ENCODE measurements at regions not wholly inside any gene's neighbourhood (a gene's known extent, or its start where the extent isn't known, plus 50 kb on each side); places are given as distances from the start of the nearest gene placed in this dataset.

GRCh38 chr13:62997696-62998095, 1582.0 kb upstream of the PCDH20 start:
- TF ChIP-seq CTCF (conservative IDR thresholded peaks at IDR 0.05): no peak
- no peak overlapping the region for H3K27ac ChIP-seq

GRCh38 chr13:62997038-62997599, 1581.5 kb upstream of the PCDH20 start:
- H3K27ac ChIP-seq: no peak overlapping the region
- TF ChIP-seq CTCF (conservative IDR thresholded peaks at IDR 0.05): no peak

- H3K27ac ChIP-seq: no peak overlapping the region
- no peak for TF ChIP-seq CTCF (conservative IDR thresholded peaks at IDR 0.05)
These were observed 1558.2 kb upstream of the PCDH20 start for GRCh38 chr13:62973804-62974203.

- no peak overlapping the region for H3K27ac ChIP-seq
- TF ChIP-seq CTCF (conservative IDR thresholded peaks at IDR 0.05): no peak
These were observed 1548.9 kb upstream of the PCDH20 start for GRCh38 chr13:62964522-62964921.

GRCh38 chr13:62960723-62961122, 1545.1 kb upstream of the PCDH20 start:
- no peak overlapping the region for H3K27ac ChIP-seq
- TF ChIP-seq CTCF (conservative IDR thresholded peaks at IDR 0.05): no peak

GRCh38 chr13:62933809-62934208, 1518.2 kb upstream of the PCDH20 start:
- H3K27ac ChIP-seq: no peak overlapping the region
- TF ChIP-seq CTCF (conservative IDR thresholded peaks at IDR 0.05): no peak

GRCh38 chr13:62932256-62932883, 1516.7 kb upstream of the PCDH20 start:
- TF ChIP-seq CTCF (conservative IDR thresholded peaks at IDR 0.05): no peak
- no peak overlapping the region for H3K27ac ChIP-seq
